OCI-LY1 (cell line): ENCODE measurements at regions not wholly inside any gene's neighbourhood (a gene's known extent, or its start where the extent isn't known, plus 50 kb on each side); places are given as distances from the start of the nearest gene placed in this dataset.

Experiments
- CTCF ChIP-seq: fragments of 200-600 bp; sonication (generic), shearing (Covaris generic); IDR thresholded peaks from 2 replicates; pipeline ENCODE4 v1.5.1; 2017; ENCODE audit warnings: mild to moderate bottlenecking, antibody characterized with exemption, low read length, moderate library complexity, mixed read lengths
- EZH2 ChIP-seq: fragments of 200-600 bp; sonication (generic), shearing (Covaris generic); IDR thresholded peaks from 2 replicates; pipeline ENCODE4 v1.8.0; 2017; ENCODE audit warnings: borderline replicate concordance, mixed run types, mild to moderate bottlenecking, antibody characterized with exemption, low read length, moderate library complexity, mixed read lengths

- no peak for TF ChIP-seq CTCF
- TF ChIP-seq EZH2, result no peak
Observed at GRCh38 chr2:71976685-71977084, 171.0 kb downstream of the CYP26B1 start.
